IPS DF 4.7 (cell line): ENCODE measurements at regions not wholly inside any gene's neighbourhood (a gene's known extent, or its start where the extent isn't known, plus 50 kb on each side); places are given as distances from the start of the nearest gene placed in this dataset.

Source experiments
- DNase-seq: peaks from one replicate; pipeline ENCODE4 v3.0.0-alpha.2; 2013; ENCODE audit warnings: low spot score; ENCODE audit errors: extremely low read depth

DNA sequence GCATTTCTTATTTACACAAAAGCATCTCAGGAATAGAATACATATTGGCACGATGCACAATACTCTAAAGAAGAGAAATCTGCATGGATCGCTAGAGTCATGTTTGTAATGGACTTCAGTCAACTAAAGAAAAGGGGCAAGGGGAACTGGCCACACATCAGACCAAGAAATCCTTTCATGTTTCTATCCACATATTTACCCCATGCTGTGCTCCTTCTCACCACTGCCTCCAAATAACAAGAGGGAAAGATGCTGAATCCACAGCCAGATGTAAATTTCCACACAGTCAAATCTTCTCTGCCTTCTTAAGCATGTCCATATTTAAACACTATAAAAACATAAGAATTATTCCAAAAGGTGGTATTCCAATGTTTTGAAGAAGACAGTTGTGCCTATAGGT, 67.6 kb downstream of the COX18 start:
- no peak for DNase-seq

DNA sequence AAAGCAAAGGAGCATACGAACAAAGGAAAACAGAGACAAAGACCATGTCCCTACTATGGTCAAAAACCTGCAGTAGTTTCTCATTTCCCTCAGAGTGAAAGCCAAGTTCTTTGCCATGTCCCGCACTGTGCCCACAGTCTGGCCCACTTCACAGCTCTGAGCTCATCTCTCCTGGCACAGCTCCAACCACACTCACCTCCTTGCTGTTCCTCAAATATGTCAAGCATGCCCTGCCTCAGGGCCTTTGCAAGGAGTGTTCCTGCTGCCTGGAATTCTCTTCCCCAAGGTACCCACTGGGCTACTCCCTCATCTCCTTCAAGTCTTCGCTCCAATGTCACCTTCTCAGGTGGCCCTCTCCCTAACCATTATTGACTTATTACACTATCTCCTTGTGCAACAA, 72.1 kb downstream of the COX18 start:
- no peak for DNase-seq

DNA sequence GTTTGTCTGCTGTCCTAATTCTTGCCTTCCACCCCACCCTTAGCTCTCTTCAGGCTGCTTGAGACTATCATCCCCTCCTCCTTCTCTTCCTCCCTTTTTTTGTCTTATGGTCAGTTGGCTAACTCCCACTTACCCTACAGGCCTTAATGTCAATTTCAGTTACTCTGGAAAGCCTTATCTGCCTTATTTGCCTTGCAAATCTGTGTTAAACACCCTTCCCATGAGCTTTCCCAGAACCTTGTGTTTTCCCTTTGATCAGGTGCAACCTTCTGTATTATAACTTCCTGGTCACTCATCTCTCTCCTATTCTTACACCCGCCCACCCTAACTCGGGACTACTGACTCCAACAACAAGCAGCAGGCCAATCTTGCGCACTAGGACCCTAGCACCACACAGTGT, 74.8 kb downstream of the COX18 start:
- no peak for DNase-seq

DNA sequence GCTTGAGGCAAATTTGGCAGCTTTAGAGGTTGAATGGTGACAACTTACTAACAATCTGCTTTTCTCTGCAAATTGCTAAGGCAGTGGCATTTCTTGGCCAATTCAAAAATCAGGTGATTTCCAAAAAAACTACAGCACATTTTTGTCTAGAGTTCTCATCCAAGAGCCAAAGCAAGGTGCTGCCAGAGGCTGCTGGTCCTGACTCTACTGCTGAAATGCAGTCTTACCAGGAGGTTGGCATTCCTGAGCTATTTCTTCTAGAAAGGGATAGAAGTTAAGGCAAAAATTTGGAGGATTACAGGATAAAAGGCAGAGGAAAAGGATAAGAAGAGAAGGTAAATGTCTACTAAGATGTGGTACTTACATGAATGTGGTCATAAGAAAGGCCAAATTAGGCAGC, 75.6 kb downstream of the COX18 start:
- DNase-seq, result no peak

DNA sequence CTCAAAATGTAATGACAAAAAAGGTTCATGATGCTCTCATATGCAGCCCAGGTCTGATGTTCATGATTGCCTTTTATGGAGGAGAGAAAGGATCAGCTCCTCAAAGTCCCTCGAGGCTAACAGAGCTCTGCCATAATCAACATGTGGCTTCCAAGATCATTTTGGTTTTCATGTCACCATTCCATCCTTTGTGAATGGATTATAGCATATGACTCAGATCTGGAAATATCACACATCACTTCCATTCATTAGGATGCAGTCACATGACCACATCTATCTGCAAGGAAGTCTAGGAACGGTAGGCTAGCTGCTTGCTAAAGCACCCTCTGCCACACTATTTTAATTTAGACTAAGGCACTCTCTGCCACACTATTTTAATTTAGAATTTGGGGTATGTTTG, 77.6 kb downstream of the COX18 start:
- DNase-seq, result no peak

DNA sequence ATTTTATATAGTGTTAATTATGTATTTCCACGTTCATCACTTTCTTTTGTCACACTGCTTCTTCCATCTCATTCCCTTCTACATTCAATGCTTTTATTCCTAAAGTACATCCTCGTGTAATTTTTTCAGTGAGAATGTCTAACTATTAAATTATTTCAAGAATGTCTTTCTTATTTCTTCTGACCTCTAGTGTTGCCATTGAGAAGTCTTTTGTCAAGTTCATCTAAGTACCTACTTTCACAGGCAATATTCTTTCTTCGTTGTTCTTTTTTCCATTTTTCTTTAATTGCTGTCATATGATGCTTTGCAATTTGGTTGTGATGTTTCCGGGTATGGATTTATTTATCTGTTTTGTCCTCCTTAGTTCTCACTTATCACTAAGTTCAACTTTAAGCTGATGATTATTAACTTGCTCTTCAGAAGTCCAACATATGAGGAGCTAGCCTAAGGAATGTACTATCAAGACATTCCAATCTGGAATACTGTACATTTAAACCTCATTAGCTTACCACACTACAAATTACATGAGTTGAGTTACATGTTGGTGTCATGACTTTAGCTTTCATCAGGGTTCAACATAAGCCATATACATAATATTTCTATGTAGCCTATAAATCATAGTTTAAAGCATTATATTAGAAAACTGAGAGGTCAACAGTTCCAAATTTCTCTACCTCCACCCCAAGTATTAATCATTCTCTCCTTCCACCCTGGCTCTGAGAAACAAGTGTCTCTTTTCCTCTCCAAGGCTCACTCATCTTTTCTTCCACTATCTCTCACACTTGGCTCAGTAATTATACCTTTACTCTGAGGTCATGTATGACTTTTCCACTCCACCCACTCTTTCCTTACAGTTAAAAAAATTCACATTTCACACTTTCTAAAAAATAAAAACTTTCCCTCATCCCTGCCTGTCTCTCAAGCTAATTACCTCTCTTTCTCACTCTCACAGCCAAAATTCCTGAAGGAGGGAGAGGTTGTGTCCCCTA, 81.5 kb downstream of the COX18 start:
- DNase-seq, result no peak

DNA sequence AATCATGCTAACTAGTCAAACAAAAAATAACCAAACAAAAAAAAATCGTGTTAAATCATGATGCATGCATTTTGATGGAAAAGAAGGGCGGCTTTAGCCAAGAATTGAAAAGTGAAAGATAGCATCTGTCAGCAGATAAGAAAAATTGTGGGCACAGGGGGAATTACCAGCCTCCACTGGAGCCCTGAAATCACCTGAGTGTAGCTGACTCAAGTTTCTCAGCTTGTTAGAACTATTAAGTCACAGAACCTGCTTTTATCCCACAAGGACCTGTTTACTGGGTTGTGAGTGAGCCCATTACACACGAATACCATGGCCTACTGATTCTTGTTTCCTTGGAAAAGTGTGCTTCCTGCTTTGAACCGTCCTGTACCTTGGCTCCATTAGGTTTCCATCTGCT, 85.2 kb downstream of the COX18 start:
- no peak for DNase-seq

DNA sequence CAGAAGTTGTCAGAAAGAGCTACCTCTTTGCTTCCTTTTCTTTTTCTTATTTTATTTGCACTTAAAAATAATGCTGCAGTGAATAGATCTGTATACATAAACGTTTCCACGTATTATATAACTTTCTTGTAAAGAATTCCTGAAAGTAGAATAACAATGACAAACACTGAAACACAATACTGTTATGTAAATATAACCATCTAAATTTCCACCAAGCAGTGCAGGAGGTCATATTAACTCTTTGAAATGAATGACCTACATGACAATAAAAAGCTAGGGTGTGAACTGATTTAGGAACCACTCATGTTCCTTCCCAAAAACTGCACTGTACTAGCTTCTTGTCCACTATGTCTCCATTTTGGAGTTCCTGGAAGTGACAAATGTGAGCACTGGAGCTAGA, 85.8 kb downstream of the COX18 start:
- no peak for DNase-seq

DNA sequence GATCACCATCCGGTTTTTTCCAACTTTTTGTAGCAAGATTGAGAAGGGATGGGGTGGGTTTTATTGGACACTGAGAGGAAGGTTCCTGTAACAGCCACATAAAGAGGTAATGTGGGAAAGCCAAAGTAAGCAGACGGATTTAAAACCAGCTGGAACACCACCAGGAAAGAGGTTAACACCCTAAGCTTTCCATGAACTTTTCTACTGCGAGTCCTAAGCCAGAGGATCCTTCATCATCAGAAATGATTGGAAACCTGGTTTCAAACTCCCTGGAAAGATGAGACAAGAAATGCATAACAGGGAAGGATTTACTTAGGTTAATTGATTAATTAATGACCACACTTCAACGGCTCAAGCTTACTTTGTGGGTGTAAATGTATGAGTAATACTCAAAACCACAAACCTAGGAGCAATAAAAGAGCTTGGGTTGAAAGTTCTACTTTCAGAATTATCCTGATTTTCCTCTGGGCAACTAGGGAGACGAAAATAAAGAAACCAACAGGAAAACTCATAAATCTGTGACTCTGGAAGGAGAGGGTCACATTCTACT, 91.5 kb downstream of the COX18 start:
- DNase-seq, result no peak

DNA sequence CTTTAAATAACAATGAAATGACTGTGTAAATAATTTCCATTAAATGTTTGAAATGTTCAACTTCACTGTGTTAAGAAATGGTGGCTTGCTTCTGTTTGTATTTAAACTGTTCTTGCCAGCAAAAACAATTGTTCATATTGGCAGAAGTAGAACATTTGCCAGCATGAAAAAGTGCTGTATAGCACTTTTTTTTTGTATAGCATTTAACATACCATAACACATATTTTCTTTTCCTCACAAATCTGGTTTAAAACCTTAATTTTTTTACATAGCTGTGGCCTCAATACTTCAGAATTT, 94.1 kb downstream of the COX18 start:
- DNase-seq, result no peak

DNA sequence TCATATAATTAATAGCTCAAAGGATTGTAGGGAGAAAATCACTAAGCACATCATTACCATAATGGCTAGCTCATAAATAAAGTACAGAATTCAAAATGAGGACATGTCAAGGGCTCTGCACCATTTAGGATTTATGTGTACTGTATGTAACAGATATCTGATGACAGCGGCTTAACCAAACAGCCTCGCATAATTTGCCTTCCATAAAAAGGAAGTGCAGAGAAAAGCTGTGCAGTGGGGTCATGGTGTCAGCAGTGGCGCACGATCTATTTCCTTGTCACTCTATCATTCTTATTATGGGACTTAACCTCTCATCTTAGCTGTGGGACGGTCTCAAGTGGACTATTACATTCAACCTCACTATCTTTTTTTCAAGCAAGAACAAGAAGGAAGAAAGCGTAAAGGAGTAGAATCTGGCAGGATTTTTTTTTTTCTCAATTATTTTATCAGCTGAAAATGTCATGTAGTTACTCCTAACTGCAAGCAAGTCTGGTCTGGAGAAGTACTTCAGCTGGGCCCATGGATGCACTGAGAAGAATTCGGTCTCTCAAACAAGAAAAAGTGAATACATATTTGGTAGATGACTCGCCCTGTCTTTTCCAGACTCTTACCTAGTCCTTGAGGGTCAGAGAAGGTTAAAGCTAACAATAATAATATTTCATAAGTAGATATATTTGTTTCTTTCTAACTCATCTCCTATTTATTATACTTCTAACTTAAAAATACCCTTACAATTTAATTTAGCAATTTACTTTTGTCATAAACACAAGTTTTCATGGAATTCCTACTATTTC, 94.6 kb downstream of the COX18 start:
- no peak for DNase-seq

DNA sequence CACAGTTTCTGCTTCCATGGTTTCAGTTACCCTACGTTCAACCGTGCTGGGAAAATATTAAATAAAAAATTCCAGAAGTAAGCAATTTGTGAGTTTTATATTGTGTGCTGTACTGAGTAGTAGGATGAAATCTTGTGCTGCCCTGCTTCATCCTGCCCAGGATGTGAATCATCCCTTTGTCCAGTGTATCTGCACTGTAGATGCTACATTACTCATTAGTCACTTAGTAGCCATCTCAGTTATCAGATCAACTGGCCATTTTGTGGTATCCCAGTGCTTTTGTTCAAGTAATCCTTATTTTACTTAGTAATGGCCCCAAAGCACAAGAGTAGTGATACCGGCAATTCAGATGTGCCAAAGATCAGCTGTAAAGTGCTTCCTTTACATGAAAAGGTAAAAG, 97.9 kb downstream of the COX18 start:
- DNase-seq, result no peak

DNA sequence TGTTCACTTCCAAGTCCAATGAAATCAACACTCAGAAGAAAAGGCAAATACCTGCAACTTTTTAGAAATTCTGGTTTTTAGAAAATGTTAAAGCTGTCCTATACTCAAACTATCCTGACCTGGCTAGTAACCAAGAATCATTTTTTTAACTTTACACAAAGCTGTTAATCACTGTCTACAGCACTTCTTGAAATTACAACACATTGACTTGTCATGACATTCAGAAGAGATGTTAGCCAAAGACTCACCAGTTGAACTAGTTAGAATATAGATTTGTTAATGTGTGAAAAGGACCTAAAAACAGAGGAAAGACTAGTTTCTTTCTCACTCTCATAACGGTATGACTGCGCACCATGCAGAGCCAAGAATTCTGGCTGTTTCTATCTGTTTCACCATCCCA, 98.8 kb downstream of the COX18 start:
- no peak for DNase-seq

DNA sequence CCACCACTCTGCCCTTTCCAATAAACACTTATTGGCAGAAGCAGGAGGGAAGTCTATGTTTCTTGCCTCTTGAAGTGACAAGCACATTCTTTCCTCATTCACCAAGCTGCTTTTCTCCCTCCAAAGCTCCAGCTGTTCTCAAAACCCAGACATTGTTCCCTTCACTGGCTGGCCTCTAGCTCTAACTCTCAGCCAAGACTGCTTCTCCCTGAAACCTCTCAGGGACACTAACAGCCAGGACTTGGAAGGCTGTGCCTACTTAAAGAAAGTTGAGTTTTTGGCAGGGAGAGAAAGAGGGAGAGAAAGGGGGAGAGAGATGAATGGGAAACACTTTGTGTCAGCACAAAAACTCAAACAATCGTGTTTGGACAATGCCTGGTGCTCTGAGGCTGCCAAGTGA, 99.5 kb downstream of the COX18 start:
- DNase-seq, result no peak

DNA sequence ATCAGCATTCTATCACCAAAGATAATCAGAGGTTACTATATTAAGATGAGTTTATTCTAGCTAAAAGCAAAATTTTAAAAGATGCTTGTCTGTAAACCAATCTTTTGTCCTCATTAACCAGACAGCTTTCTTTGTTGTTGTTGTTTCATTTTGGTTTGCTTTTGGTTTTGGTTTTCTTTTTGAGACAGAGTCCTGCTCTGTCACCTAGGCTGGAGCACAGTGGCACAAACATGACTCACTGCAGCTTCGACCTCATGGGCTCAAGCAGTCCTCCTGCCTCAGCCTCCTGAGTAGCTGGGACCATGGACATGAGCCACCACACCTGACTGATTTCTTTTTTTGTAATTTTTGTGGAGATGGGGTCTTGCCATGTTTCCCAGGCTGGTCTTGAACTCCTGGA, 102.9 kb downstream of the COX18 start:
- no peak for DNase-seq

DNA sequence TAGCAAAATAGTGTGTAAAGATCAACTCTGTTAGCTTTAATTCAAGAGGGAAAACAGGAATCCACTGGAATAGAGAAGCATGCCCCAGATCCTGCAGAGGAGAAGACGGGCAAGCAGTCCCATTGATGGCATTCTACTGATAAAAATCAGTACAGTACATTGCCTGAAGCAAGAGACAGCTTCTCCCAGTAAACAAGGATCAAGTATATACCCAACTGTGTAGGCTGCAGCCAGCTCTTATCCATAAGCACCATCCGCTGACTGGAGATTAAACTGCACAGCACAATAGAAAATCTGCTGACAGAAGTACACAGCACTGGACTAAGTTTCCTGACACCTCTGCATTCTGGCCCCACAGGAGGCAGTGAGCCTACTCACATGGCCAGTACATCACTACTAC, 110.1 kb downstream of the COX18 start:
- no peak for DNase-seq

DNA sequence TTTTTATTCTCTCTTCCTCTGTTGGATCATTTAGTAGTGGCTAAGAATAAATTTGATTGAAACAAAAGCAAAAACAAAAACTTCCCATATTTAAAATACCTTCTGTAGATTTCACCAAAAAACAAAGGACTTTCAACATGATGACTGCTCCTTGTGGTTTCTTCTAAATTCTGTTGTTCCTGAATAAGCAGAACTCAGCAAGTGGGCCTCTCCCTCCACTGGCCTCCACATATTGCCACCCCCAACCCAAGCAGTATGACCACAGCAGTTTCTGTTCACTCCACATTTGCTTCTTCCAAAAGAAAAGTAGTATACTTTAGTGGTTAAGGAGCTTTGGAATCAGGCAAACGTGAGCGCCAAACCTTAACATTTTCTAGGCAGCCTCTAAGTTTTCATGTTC, 114.7 kb downstream of the COX18 start:
- no peak for DNase-seq

DNA sequence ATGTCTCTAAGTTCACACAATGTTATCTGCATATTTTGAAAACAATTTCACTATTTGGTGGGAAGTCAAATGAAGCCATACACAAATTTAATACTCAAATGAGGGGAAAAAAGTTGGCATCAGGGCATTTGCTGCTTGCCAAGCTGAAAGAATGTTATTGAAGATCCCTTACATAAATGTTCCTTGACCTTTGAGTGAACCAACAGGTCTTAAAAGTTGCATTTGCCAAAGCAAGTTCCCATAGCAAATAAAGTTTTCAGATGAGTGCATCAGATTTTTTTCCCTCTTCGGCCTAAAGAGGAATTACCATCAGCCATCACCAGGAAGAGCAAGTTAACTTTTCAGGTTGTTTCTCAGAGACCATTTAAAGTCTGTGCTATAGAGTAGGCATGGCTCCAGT, 115.9 kb downstream of the COX18 start:
- DNase-seq, result no peak

DNA sequence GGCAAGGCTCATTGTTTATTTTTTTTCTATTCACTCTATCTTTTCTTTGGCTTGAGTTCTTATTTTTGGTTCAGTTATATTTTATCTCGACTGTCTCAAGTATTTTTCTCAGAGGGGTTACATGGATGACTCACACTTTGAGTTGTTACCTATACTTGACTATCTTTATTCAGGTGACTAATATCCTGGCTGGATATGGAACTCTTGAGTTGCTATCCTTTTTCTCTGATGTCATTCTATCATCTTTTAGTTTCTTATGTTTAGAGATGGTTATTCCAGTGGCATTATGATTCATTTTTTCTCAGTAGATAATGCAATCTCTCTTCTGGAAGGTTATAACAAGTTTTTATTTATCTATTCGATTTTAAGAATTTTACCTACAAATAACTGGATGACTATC, 117.9 kb downstream of the COX18 start:
- no peak for DNase-seq

DNA sequence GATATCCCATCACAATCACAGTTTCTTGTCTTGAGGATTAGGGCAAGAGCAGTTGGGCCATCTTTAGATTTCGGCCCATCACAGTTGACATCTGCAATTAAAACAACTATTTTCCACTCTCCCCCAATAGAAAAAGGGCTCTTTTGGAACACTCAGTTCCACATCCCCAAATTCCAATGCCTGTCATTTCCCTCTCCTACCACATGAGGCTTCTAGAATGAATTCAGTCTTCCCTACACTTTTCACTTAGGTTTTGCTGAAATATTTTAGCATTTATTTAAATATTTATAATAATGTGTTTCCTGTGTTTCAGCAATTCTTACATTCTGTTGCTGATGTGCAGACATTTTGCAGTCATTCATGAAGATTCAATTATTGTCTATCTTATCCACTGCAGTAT, 118.4 kb downstream of the COX18 start:
- DNase-seq, result no peak

DNA sequence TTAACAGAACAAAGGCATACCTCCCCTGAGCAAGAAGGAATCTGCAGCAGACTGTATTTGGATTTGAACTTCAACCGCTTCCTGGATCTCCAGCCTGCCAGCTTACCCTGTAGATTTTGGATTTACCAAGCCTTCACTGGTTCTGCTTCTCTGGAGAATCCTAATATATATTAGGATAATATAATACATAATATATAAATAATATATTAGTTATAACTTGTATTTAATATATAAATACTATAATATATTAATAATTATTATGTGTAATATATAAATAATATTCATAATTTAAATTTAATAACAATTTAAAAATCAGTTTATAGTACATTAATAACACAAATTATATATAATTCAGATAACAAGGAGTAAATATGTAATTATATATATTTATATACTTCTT, 121.4 kb downstream of the COX18 start:
- no peak for DNase-seq

DNA sequence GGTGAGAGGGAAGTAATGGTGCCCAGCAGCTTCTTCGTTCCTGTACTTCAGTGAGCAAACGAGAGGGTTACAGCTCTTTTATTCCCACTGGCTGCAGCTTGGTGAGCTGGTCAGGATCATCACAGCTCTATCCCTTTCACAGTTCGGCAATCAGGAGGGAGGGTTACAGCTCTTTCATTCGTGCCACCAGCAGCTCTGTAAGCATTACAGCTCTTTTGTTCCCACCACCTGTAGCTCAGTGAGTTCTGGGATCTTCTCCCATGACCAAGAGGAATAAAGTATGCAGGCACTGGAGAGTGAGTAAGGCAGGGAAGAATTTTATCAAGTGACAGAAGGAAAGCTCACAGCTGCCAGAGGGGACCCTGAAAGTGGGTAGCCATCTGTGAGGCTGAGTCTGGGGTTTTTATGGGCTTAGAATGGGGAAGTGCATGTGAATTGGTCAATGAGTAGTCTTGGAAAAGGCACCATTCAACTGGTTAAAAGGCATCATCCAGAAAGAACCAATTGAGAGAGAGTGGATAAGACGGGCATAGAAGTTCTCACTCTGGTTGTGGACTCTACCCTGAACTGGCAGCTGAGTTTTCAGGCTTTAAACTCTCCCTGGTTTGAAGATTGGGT, 123.7 kb downstream of the COX18 start:
- no peak for DNase-seq
